ENCODE measurements at regions not wholly inside any gene's neighbourhood (a gene's known extent, or its start where the extent isn't known, plus 50 kb on each side); places are given as distances from the start of the nearest gene placed in this dataset.

- H3K36me3 ChIP-seq (replicated peaks) = no peaks in the 10 kb centered on the region
- TF ChIP-seq, protein P1, sequence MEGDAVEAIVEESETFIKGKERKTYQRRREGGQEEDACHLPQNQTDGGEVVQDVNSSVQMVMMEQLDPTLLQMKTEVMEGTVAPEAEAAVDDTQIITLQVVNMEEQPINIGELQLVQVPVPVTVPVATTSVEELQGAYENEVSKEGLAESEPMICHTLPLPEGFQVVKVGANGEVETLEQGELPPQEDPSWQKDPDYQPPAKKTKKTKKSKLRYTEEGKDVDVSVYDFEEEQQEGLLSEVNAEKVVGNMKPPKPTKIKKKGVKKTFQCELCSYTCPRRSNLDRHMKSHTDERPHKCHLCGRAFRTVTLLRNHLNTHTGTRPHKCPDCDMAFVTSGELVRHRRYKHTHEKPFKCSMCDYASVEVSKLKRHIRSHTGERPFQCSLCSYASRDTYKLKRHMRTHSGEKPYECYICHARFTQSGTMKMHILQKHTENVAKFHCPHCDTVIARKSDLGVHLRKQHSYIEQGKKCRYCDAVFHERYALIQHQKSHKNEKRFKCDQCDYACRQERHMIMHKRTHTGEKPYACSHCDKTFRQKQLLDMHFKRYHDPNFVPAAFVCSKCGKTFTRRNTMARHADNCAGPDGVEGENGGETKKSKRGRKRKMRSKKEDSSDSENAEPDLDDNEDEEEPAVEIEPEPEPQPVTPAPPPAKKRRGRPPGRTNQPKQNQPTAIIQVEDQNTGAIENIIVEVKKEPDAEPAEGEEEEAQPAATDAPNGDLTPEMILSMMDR (IDR thresholded peaks at IDR 0.05; ENCODE audit: low read depth, low read length, missing control alignments) = no peak
- in situ Hi-C loops (cut with HindIII; ENCODE audit: low pct_ligation_motif_present, low sequenced_read_pairs) = no loop called here
- H3K4me3 ChIP-seq (ENCODE audit: low read depth, low read length) = no peak overlapping the region
- no peaks in the 10 kb centered on the region for H3K27me3 ChIP-seq (replicated peaks)
- H3K27ac ChIP-seq = no peak overlapping the region
- DNase-seq = no peak
These were observed 67.2 kb upstream of the FOXD3 start for GRCh38 chr1:63255153-63255552.

DNA sequence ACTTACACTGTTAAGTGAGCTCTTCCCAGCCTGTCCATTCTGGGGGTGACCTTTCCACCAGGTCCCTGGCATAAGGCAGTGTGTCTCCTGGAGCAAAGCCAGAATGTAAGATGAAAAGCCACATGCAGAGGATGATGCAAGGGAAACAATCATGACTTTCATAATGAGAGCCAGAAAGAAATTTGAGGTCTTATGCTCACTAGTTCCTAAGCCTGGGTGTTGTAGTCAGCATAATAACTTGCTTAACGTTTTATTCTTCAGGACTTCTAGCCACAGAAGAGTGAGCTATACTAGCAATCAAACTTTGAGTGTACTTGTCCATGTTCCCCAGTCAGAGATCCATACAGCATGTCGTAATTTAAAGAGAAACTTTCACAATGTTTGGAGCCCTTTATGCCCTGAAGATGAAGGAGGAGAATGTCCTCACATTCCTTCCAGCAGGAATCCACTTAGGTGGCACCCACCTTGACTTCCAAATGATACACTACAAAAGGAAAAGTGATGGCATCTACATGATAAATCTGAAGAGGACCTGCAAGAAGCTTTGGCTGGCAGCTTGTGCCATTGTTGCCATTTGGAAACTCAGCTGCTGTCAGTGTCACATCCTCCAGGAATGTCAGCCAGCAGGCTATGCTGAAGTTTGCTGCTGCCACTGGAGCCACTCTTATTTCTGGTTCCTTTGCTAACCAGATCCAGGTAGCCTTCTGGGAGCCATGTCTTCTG lies 60.5 kb upstream of the FOXD3 start:
- TF ChIP-seq, protein P1 (IDR thresholded peaks at IDR 0.05; ENCODE audit: low read depth, low read length, missing control alignments) = no peak
- DNase-seq = no peak
- in situ Hi-C loops (cut with HindIII; ENCODE audit: low pct_ligation_motif_present, low sequenced_read_pairs) = no loop called here
- H3K4me3 ChIP-seq (ENCODE audit: low read depth, low read length) = no peak overlapping the region
- no peaks in the 10 kb centered on the region for H3K36me3 ChIP-seq (replicated peaks)
- no peak overlapping the region for H3K27ac ChIP-seq
- H3K27me3 ChIP-seq (replicated peaks) = no peaks in the 10 kb centered on the region

- Histone ChIP-seq H3K27ac (no peak overlapping the region), H3K4me3 (ENCODE audit: low read depth, low read length) (no peak overlapping the region), H3K27me3 (replicated peaks) (no peaks in the 10 kb centered on the region), H3K36me3 (replicated peaks) (no peaks in the 10 kb centered on the region)
- in situ Hi-C loops (cut with HindIII; ENCODE audit: low pct_ligation_motif_present, low sequenced_read_pairs) = no loop called here
- TF ChIP-seq, protein P1 (IDR thresholded peaks at IDR 0.05; ENCODE audit: low read depth, low read length, missing control alignments) = no peak
- no peak for DNase-seq
These were observed 60.0 kb upstream of the FOXD3 start for GRCh38 chr1:63262459-63262770.

DNA sequence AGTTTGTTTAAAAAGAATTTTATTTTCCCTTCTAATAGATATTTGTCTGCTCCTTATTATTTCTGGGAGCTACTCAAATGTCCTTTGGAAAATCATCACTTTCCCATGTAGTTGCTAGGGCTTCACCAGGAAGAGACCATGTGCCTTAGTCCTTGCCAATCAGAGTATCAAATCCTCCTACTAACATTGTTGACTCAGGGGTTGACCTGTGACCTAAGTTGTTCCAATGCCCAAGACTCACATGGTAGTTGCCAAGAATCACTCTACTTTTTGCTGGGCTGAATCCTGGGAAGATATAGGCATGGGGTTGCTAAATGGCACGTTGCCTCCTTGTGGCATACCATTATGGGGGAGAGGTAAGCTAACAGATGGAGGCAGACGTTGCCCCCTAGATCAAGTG lies 58.2 kb upstream of the FOXD3 start:
- in situ Hi-C loops (cut with HindIII; ENCODE audit: low pct_ligation_motif_present, low sequenced_read_pairs) = no loop called here
- Histone ChIP-seq H3K27me3 (replicated peaks) (no peaks in the 10 kb centered on the region), H3K36me3 (replicated peaks) (no peaks in the 10 kb centered on the region), H3K4me3 (ENCODE audit: low read depth, low read length) (no peak overlapping the region), H3K27ac (no peak overlapping the region)
- DNase-seq = no peak
- TF ChIP-seq, protein P1 (IDR thresholded peaks at IDR 0.05; ENCODE audit: low read depth, low read length, missing control alignments) = no peak

DNA sequence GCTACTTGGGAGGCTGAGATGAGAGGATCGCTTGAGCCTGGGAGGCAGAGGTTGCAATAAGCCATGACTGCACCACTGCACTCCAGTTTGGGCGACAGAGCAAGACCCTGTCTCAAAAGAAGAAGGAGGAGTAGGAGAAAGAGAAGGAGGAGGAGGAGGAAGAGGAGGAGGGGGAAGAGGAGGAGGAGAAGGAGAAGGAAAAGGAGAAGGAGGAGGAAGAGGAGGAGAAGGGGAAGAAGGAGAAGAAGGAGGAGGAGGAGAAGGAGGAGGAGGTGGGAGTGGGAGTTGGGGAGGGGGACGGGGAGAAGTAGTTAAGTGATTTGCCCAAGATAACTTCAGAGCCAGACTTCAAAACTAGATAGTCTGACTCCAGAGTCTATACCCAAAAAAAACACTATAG lies 55.5 kb upstream of the FOXD3 start:
- in situ Hi-C loops (cut with HindIII; ENCODE audit: low pct_ligation_motif_present, low sequenced_read_pairs) = no loop called here
- Histone ChIP-seq H3K27ac (no peak overlapping the region), H3K4me3 (ENCODE audit: low read depth, low read length) (no peak overlapping the region), H3K36me3 (replicated peaks) (no peaks in the 10 kb centered on the region), H3K27me3 (replicated peaks) (no peaks in the 10 kb centered on the region)
- TF ChIP-seq, protein P1 (IDR thresholded peaks at IDR 0.05; ENCODE audit: low read depth, low read length, missing control alignments) = no peak
- no peak for DNase-seq

GRCh38 chr1:63268876-63269275 lies 53.5 kb upstream of the FOXD3 start:
- no peaks in the 10 kb centered on the region for H3K36me3 ChIP-seq (replicated peaks)
- no peak overlapping the region for H3K27ac ChIP-seq
- in situ Hi-C loops (cut with HindIII; ENCODE audit: low pct_ligation_motif_present, low sequenced_read_pairs) = no loop called here
- peaks cover under 1% of the 10 kb centered on the region for H3K27me3 ChIP-seq (replicated peaks)
- no peak for DNase-seq
- TF ChIP-seq, protein P1 (IDR thresholded peaks at IDR 0.05; ENCODE audit: low read depth, low read length, missing control alignments) = no peak
- no peak overlapping the region for H3K4me3 ChIP-seq (ENCODE audit: low read depth, low read length)
